ENCODE measurements at regions not wholly inside any gene's neighbourhood (a gene's known extent, or its start where the extent isn't known, plus 50 kb on each side); places are given as distances from the start of the nearest gene placed in this dataset.
"Not testable (repeated sequence)": the region's sequence is repeated elsewhere in the genome, so short reads cannot be mapped to it uniquely, and the experiment has no call there.

- DNase-seq (ENCODE audit: low spot score) = not testable (repeated sequence)
Observed at GRCh38 chrX:128606817-128607216, 554.6 kb upstream of the ACTRT1 start.

GRCh38 chrX:128606357-128606756 is 554.2 kb upstream of the ACTRT1 start:
- DNase-seq (ENCODE audit: low spot score) = not testable (repeated sequence)

DNA sequence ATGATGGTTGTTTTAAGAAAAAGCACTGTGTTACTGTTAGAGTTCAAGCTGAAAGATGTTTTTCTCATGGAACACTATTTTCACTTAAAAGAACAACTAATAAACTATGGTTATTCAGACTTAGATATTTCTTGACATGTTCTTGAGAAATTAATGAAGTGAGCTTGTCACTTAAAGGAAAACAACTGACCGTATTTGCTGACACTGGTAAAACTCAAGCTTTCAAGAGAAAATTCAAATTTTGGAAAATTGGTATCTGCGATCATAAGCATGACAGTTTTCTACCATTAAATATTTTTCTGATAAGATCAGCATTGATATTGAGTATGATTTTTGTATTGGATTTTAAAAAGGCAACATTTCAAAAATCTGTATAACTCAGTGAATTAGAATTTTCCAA is 549.5 kb upstream of the ACTRT1 start:
- no peak for DNase-seq (ENCODE audit: low spot score)

DNA sequence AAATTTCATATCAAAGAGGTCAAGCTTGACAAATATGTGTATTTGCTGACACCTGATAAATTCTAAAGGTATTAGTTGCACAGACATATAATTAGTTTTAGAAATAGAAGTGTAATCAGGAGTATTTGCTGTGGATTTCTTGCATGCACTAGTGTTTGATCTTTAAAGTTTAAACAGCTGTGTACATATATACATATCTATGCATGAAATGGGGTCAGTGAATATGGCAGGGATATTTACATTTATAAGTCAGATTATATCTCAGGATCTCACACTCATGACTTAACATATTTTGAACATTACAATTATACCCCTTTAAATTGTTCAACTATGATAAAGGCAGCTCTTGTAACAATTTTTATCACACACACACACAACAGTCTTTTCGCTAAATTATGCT is 547.4 kb upstream of the ACTRT1 start:
- DNase-seq (ENCODE audit: low spot score) = no peak

- no peak for DNase-seq (ENCODE audit: low spot score)
Observed at GRCh38 chrX:128582036-128582435, 529.8 kb upstream of the ACTRT1 start.

GRCh38 chrX:128581615-128582014 is 529.4 kb upstream of the ACTRT1 start:
- no peak for DNase-seq (ENCODE audit: low spot score)

DNA sequence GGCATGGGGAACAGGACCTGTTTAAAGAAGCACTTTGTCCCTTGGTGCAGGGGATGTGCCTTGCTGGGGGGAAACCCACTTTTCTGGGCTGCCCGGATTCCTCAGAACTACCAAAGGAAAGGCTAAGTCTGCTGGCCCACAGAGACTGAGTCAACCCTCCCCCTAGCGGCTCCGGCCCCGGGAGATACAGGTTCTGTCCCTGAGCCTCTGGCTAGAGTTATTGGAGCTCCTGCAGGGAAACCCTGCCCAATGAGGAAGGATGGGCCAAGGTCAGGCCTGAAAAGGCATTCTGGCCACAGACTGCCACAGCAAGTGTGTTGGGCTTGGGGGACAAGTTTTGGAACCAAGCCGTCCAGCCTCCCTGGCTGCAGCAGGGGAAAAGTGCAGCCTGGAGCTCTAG is 490.9 kb upstream of the ACTRT1 start:
- DNase-seq (ENCODE audit: low spot score) = no peak

DNA sequence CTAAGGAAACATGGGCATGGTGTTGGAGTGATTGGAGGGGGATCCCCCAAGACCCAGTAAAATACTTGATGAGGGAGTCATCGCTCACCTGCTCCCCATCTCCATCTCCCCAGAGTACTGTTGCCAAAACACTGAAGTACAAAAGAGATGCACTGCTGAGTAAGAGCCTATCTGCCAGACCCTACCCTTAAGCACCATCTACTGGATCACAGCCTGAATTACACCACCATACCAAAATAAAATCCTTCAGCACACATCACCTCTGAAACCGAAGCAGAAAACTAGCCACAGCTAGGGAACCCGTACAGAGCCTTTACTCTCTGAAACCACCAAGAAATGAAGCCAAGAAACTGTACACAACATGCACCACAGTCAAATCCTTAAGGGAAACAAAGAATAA is 466.3 kb upstream of the ACTRT1 start:
- no peak for DNase-seq (ENCODE audit: low spot score)

GRCh38 chrX:128517691-128518090 is 465.5 kb upstream of the ACTRT1 start:
- DNase-seq (ENCODE audit: low spot score) = no peak

DNA sequence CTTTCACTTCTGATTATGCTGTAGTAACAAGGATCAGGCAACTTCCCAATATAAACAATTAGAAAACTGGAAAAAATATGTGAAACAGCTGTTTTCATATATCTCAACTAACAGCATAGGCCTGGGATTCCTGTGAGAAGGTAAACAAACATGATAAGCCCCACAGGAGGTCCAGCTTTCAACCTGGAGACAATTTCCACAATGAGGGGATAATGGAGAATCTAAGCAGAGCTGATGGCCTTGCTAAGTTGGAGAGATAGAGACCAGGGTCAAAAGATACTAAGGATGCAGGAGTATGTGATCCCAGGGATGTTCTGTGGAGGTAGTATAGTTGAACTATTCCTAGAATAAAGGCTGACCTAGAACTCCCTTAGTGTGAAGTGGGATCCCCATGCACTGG is 452.3 kb upstream of the ACTRT1 start:
- DNase-seq (ENCODE audit: low spot score) = no peak

GRCh38 chrX:128464116-128464515 is 411.9 kb upstream of the ACTRT1 start:
- DNase-seq (ENCODE audit: low spot score) = no peak

GRCh38 chrX:128460835-128461234 is 408.6 kb upstream of the ACTRT1 start:
- DNase-seq (ENCODE audit: low spot score) = no peak

GRCh38 chrX:128458888-128459287 is 406.7 kb upstream of the ACTRT1 start:
- DNase-seq (ENCODE audit: low spot score) = no peak

DNA sequence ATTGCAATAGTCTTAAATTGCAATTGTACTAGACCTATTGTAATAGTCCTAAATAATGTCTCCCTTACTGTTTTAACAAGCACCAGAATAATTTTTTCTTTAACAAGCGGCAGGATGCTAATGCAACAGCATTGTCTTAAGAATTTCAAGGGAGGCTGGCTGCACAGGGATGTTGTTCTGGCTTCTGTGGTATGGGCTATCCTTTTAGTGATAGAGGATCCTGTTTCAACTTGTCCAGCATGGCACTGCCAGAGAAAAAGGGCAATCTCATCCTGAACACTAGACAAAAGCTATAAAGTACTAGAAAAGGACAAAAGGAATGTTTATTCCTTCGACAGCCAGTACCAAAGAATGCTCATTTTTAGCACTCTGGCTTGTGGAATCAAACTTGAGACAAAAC is 405.5 kb upstream of the ACTRT1 start:
- no peak for DNase-seq (ENCODE audit: low spot score)

GRCh38 chrX:128439159-128439558 is 387.0 kb upstream of the ACTRT1 start:
- DNase-seq (ENCODE audit: low spot score) = no peak

- DNase-seq (ENCODE audit: low spot score) = no peak
Observed at GRCh38 chrX:128438082-128438481, 385.9 kb upstream of the ACTRT1 start.

- no peak for DNase-seq (ENCODE audit: low spot score)
Observed at GRCh38 chrX:128436397-128437103, 384.3 kb upstream of the ACTRT1 start.

DNA sequence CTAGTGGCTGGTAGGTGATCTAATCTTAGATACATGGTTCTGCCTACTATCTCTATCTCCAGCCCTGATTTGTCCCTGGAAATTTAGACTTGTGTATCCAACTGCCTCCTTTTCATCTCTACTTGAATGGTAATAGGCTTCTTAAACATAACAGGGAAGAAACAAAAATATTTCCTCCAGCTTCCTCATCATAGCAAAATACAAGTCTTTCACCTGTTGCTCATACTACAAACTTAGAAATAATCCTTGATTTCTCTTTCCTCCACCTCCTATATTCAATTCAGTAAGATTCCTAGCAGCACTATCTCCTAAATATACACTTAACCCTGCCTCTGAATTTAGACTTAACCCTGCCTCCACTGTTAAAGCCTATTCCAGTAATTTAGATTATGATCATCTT is 373.3 kb upstream of the ACTRT1 start:
- no peak for DNase-seq (ENCODE audit: low spot score)

DNA sequence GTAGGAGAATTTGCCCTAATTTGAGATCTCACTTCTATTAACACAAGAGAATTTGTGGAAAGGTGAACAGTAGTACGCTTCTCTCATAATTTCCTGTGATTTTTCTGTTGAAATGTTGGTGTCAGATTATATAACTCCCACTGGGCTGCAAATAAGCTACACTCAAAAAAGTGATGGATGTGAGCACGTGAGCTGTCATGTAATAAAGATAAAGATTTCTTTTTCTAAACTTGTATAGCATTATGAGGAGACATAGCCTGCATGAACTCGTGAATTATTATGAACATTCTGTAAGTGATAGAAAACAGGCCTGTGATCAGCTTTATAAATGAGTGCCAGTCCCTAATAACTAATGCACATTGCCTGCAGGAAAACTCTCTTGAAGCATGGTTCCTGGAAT is 356.6 kb upstream of the ACTRT1 start:
- DNase-seq (ENCODE audit: low spot score) = no peak

- DNase-seq (ENCODE audit: low spot score) = no peak
Observed at GRCh38 chrX:128396601-128397000, 344.4 kb upstream of the ACTRT1 start.

DNA sequence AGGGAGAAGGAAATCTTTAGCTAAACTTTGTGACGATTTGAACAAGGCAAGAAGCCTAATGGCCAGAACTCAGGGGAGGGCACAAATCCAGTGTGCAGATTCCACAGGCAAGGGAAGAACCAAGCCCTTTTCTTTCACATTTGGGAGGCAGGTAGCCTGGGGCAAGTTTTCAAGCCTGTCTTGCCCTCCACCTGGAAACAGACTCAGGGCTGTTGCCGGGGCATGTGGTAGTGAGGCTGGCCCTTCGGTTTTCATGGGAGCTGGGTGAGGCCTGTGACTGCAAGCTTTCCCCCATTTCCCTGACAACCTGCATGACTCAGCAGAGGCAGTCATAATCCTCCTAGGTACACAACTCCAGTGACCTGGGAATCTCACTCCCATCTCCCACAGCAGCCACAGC is 331.6 kb upstream of the ACTRT1 start:
- not testable (repeated sequence) for DNase-seq (ENCODE audit: low spot score)

DNA sequence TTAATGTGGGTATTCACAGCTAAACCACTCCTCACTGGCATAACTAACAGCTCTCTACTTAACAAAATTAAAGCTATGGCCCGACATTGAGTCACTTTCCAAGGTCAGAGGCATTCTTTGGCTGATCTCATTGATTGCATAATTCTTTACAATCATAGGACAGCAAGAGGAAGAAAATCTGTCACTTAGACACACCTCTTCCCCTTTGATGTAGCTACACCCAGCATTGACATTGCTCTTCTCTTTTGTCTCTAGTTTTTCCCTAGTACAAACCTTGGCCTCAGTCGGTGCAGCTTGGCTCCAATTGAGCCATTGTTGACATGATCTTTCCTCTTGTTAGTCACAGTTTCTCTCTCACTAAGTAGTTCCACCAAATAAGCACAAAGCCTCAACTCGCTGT is 313.3 kb upstream of the ACTRT1 start:
- no peak for DNase-seq (ENCODE audit: low spot score)

- no peak for DNase-seq (ENCODE audit: low spot score)
Observed at GRCh38 chrX:128335671-128336070, 283.5 kb upstream of the ACTRT1 start.

DNA sequence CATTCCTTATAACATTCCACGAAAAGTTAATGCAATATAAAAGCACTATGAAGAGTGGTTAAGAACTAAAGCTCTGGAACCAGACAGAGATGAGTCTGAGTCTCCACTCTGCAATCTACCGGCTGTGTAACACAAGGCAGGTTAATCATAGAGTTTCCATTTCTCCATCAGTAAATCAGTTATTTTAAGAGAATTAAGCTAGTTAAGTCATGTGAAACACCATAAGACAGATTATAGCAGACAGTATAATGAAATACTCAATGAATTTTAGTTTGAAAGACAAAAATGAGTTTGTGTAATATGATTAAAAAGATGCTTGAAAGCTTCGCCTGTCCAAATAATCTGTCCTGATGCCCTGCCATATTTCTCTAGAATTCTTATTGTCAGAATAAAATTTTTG is 282.6 kb upstream of the ACTRT1 start:
- no peak for DNase-seq (ENCODE audit: low spot score)

GRCh38 chrX:128310912-128311311 is 258.7 kb upstream of the ACTRT1 start:
- no peak for DNase-seq (ENCODE audit: low spot score)

Measured in AG20443 (cell line).